ENCODE measurements at regions not wholly inside any gene's neighbourhood (a gene's known extent, or its start where the extent isn't known, plus 50 kb on each side); places are given as distances from the start of the nearest gene placed in this dataset.
A peak's percentile ranks its signal among the peaks of the same experiment; 100 is the strongest.
"Not testable (repeated sequence)": the region's sequence is repeated elsewhere in the genome, so short reads cannot be mapped to it uniquely, and the experiment has no call there.

DNA sequence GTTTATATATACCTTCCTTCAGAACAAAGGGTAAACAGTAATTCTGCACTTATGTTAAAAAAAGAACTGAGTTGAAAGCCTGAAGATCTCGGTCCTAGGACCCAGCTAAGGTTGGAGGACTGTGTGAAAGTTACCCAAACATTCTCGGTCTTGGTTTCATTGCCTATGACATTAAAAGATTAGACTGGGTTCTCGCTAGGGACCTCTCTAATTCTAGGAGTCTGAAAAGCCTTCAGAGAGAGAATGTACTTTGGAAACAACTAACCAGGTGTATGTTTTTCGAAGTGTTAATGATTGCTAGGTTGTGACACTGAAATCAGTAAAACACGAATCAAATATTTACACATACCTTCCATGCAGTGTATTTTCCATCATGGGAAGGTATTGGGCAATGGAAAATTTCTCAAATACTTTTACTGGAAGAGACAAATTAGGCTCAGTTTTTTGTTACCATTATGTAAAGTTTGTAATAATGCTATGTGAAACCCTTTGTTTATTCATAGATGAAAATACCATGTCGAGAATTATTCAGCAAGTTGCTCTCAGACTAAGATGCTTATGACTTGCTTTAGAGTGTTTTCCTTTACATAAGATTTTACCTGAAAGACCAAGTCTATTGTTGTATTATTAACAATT lies 113.7 kb upstream of the LOC128125822 start:
- H3K9me3 Mint-ChIP-seq: no peaks in the 10 kb centered on the region
- ATAC-seq: no peak
- H3K4me1 Mint-ChIP-seq: no peaks in the 10 kb centered on the region
- H3K27me3 Mint-ChIP-seq: peaks cover 12% of the 10 kb centered on the region
- H3K27ac Mint-ChIP-seq: no peak overlapping the region
- DNase-seq: no peak
- H3K4me3 Mint-ChIP-seq: no peak overlapping the region

DNA sequence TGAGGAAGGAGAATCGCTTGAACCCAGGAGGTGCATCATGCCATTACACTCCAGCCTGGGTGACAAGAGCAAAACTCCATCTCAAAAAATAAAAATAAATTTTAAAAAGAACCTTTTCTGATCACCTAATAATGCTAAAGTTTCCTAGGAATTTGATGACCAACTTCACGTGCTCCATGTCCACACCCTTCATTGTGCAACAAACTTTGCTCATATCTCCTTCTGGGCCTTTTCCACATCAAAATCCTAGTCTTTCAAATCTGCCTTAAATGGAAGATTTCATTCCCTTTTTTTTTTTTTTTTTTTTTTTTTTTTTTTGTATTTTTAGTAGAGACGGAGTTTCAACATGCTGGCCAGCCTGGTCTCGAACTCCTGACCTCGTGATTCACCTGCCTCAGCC lies 112.5 kb upstream of the LOC128125822 start:
- H3K27me3 Mint-ChIP-seq: peaks cover 12% of the 10 kb centered on the region
- no peaks in the 10 kb centered on the region for H3K4me1 Mint-ChIP-seq
- no peaks in the 10 kb centered on the region for H3K9me3 Mint-ChIP-seq
- no peak overlapping the region for H3K27ac Mint-ChIP-seq
- H3K4me3 Mint-ChIP-seq: no peak overlapping the region
- no peak for ATAC-seq
- DNase-seq: no peak

- Mint-ChIP-seq H3K27ac (no peak overlapping the region), H3K4me1 (no peaks in the 10 kb centered on the region), H3K9me3 (no peaks in the 10 kb centered on the region), H3K27me3 (peaks cover 12% of the 10 kb centered on the region), H3K4me3 (no peak overlapping the region)
- DNase-seq: no peak
- ATAC-seq: no peak
Observed at GRCh38 chr6:63460971-63461370, 111.3 kb upstream of the LOC128125822 start.

DNA sequence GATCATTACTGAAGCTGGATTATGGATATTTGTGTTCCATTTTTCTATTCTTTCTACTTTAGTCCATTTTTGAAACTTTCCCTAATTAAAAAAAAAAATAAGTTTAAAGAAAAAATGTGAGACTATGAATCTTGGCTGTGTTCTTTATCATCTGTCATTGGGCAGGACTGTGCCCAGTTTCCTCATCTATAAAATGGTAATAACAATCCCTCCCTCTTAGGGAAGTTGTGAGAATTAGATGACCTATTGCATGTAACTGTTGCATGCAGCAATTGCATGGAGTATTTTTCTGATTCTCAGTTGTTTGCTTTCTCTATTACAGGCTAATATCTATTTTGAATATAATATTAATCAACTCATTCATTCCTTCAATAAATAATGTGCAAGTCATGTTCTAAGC lies 108.2 kb upstream of the LOC128125822 start:
- Mint-ChIP-seq H3K9me3 (no peaks in the 10 kb centered on the region), H3K4me3 (no peak overlapping the region), H3K27me3 (peaks cover 12% of the 10 kb centered on the region), H3K4me1 (no peaks in the 10 kb centered on the region), H3K27ac (no peak overlapping the region)
- no peak for DNase-seq
- ATAC-seq: no peak

- ATAC-seq (no peak), DNase-seq (no peak)
- H3K27me3 Mint-ChIP-seq: peaks cover 9% of the 10 kb centered on the region
- H3K9me3 Mint-ChIP-seq: no peaks in the 10 kb centered on the region
- no peak overlapping the region for H3K27ac Mint-ChIP-seq
- H3K4me3 Mint-ChIP-seq: no peak overlapping the region
- no peaks in the 10 kb centered on the region for H3K4me1 Mint-ChIP-seq
Observed at GRCh38 chr6:63465750-63466149, 106.5 kb upstream of the LOC128125822 start.

GRCh38 chr6:63466242-63466733 lies 106.0 kb upstream of the LOC128125822 start:
- ATAC-seq (no peak), DNase-seq (no peak)
- Mint-ChIP-seq H3K4me3 (no peak overlapping the region), H3K27me3 (peaks cover 3% of the 10 kb centered on the region), H3K9me3 (no peaks in the 10 kb centered on the region), H3K27ac (no peak overlapping the region), H3K4me1 (no peaks in the 10 kb centered on the region)

GRCh38 chr6:63467247-63467954 lies 104.9 kb upstream of the LOC128125822 start:
- Mint-ChIP-seq H3K4me3 (no peak overlapping the region), H3K9me3 (no peaks in the 10 kb centered on the region), H3K27me3 (no peaks in the 10 kb centered on the region), H3K4me1 (no peaks in the 10 kb centered on the region), H3K27ac (no peak overlapping the region)
- no peak for ATAC-seq
- DNase-seq: no peak

DNA sequence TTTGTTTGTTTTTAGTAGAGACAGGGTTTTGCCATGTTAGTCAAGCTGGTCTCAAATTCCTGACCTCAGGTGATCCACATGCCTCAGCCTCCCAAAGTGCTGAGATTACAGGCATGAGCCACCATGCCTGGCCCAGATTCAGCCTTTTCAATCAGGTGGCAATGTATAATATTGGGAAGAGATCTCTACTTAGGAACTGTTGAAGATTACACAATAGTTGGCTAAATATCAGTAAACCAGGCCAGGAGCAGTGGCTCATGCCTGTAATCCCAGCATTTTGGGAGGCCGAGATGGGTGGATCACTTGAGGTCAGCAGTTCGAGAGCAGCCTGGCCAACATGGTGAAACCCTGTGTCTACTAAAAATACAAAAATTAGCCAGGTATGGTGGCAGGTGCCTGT lies 101.1 kb upstream of the LOC128125822 start:
- H3K4me3 Mint-ChIP-seq, H3K4me1 Mint-ChIP-seq, H3K9me3 Mint-ChIP-seq, DNase-seq, H3K27me3 Mint-ChIP-seq, H3K27ac Mint-ChIP-seq, ATAC-seq: not testable (repeated sequence)

DNA sequence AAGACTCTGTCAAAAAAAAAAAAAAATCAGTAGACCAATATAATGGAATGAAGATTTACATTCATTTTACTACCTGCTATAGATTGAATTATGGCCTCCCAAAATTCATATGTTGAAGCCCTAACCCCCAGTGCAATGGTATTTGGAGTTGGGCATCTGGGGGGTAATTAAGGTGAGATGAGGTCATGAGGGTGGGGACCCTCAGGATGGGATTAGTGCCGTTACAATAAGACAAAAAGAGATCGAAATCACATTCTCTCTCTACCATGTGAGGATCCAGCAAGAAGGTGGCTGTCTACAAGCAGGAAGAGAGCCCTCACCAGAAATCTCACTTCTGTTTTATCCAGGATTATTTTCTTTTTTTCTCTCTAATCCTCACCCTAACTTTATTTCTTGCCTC lies 100.6 kb upstream of the LOC128125822 start:
- no peak overlapping the region for H3K4me3 Mint-ChIP-seq
- no peaks in the 10 kb centered on the region for H3K9me3 Mint-ChIP-seq
- ATAC-seq (no peak), DNase-seq (no peak)
- no peaks in the 10 kb centered on the region for H3K27me3 Mint-ChIP-seq
- no peaks in the 10 kb centered on the region for H3K4me1 Mint-ChIP-seq
- H3K27ac Mint-ChIP-seq: no peak overlapping the region

- Mint-ChIP-seq H3K4me3 (no peak overlapping the region), H3K27me3 (no peaks in the 10 kb centered on the region), H3K4me1 (no peaks in the 10 kb centered on the region), H3K9me3 (no peaks in the 10 kb centered on the region), H3K27ac (no peak overlapping the region)
- DNase-seq: no peak
- ATAC-seq: no peak
Observed at GRCh38 chr6:63475707-63476106, 96.6 kb upstream of the LOC128125822 start.

- Mint-ChIP-seq H3K4me3 (no peak overlapping the region), H3K4me1 (no peaks in the 10 kb centered on the region), H3K27me3 (no peaks in the 10 kb centered on the region), H3K9me3 (no peaks in the 10 kb centered on the region), H3K27ac (no peak overlapping the region)
- no peak for DNase-seq
- ATAC-seq: no peak
Observed at GRCh38 chr6:63476302-63476701, 96.0 kb upstream of the LOC128125822 start.

- H3K27ac Mint-ChIP-seq: no peak overlapping the region
Observed at GRCh38 chr6:63477422-63478040, 94.7 kb upstream of the LOC128125822 start.

DNA sequence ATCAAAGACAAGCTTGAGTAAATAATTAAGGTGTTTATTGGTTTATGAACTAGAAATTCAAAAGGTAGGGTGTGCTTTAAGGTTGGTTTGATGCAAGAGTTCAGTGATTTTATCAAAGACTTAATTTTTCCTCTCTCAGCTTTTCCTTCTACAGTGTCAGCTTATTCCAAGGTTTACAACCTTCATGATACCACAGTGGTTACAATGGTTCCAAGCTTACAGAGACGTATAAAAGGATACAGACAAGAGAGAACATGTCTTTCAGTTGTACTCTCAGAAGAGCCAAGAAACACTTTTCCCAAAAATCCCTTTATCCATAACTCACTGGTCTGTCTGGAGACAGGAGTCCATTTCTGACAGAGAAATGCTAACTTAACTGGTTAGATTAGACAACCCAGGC lies 93.5 kb upstream of the LOC128125822 start:
- Mint-ChIP-seq H3K4me3 (no peak overlapping the region), H3K9me3 (no peaks in the 10 kb centered on the region), H3K27me3 (no peaks in the 10 kb centered on the region), H3K4me1 (no peaks in the 10 kb centered on the region), H3K27ac (no peak overlapping the region)
- DNase-seq (no peak), ATAC-seq (no peak)

More at GRCh38 chr6:63477422-63478040, 94.7 kb upstream of the LOC128125822 start:
- no peaks in the 10 kb centered on the region for H3K27me3 Mint-ChIP-seq
- H3K4me3 Mint-ChIP-seq: no peak overlapping the region
- DNase-seq: no peak
- H3K9me3 Mint-ChIP-seq: no peaks in the 10 kb centered on the region
- no peak for ATAC-seq
- H3K4me1 Mint-ChIP-seq: no peaks in the 10 kb centered on the region

GRCh38 chr6:63486196-63486595 lies 86.1 kb upstream of the LOC128125822 start:
- no peak overlapping the region for H3K27ac Mint-ChIP-seq
- H3K4me1 Mint-ChIP-seq: no peaks in the 10 kb centered on the region
- no peak overlapping the region for H3K4me3 Mint-ChIP-seq
- no peaks in the 10 kb centered on the region for H3K9me3 Mint-ChIP-seq
- no peak for ATAC-seq
- H3K27me3 Mint-ChIP-seq: no peaks in the 10 kb centered on the region
- DNase-seq: no peak

DNA sequence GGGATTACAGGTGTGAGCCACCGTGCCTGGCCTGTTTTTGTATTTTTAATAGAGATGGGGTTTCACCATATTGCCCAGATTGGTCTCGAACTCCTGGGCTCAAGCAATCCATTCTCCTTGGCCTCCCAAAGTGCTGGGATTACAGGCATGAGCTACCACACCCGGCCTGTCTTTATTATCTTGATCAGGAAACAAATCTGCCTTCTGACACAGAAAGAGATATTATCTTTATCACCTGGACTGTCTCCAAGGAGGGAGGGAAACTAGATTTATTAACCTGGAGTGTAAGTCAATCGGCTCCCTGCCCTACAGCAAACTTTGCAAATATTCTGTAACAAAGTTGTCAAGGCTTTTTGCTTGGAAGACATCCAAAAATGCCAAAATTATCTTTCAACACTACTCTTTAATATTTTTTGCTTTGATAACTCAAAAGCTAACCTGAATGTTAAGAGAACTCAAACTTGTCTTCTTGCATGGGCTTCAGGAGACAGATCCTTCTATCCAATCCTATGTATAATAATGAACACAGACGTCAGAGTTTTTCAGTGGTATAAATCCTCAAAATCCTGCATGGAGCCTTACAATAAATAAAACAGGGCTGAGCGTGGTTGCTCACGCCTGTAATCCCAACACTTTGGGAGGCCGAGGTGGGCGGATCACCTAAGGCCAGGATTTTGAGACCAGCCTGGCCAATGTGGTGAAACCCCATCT lies 85.0 kb upstream of the LOC128125822 start:
- DNase-seq (no peak), ATAC-seq (no peak)
- Mint-ChIP-seq H3K27me3 (no peaks in the 10 kb centered on the region), H3K4me1 (peaks cover under 1% of the 10 kb centered on the region), H3K4me3 (no peak overlapping the region), H3K9me3 (no peaks in the 10 kb centered on the region), H3K27ac (no peak overlapping the region)

DNA sequence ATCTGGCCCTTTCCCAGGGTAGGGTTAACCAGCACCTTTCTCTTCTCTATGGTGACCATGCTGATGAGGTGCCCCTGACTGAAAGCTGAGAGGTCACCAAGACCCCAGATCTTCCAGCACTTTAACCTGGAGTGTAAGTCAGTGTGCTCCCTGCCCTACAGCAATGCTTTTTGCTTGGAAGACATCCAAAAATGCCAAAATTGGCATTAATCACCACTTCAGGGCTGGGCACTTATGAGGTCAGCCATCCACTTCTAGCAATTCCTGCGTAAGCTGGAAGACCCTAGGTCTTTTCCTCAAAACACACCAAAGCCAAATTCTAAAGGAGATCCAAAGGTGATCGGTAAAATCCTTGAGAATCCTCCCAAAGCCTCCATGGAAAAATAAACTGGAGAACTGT lies 81.2 kb upstream of the LOC128125822 start:
- Mint-ChIP-seq H3K27ac (peak overlapping the region in 1 of 2 donors; percentile 72), H3K27me3 (no peaks in the 10 kb centered on the region), H3K9me3 (no peaks in the 10 kb centered on the region), H3K4me3 (no peak overlapping the region), H3K4me1 (peaks cover 5% of the 10 kb centered on the region)
- ATAC-seq (no peak), DNase-seq (no peak)
